Activated CD4-positive, CD25-positive, alpha-beta regulatory T cell treated with anti-CD3 and anti-CD28 coated beads, Interleukin-2, amount 50 U/mL, for 72 hours (primary cell): ENCODE measurements at regions not wholly inside any gene's neighbourhood (a gene's known extent, or its start where the extent isn't known, plus 50 kb on each side); places are given as distances from the start of the nearest gene placed in this dataset.

ENCODE experiments used
- DNase-seq: peaks from one replicate; pipeline ENCODE4 v3.0.0; 2021

GRCh38 chr1:228850141-228851100, 115.1 kb downstream of the RHOU start:
- DNase-seq = no peak

DNA sequence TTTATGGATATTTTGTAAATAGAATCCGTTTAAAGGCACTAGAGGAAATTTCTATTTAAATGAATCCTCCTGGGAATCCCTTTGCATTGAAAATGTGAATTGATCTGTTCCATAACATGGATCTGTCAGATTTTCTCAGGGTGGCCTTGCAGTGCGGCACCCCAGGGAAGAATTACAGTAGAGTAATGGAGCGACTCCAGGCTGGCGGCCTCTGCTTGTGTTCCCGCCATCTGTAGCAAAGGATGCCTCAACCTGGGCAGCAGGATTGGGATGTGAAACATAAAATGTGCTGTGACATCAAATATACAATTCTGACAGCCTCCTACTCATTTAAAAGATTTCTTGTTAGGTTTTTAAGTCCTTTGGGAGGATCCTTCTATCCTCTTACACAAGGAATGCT, 115.9 kb downstream of the RHOU start:
- no peak for DNase-seq

DNA sequence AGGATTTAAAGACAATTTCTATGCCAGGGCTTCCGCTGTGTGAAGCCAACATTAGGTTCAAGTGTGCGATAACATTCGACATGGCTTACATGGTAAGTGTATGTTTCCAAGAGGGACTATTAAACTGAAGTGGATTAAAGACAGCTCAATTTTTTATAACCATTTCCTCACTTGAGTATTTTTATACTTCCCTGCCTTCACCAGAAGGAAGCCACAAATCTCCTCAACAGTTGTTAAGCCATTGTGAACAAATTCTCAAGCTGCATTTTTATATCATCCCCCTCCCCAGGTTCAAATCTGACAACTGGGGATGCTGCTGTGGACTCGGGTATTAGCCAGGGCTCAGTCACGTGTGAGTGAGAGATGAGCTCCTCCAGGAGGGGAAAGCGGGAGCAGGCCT, 116.3 kb downstream of the RHOU start:
- DNase-seq = no peak

- no peak for DNase-seq
Observed at GRCh38 chr1:228852024-228852423, 116.7 kb downstream of the RHOU start.

DNA sequence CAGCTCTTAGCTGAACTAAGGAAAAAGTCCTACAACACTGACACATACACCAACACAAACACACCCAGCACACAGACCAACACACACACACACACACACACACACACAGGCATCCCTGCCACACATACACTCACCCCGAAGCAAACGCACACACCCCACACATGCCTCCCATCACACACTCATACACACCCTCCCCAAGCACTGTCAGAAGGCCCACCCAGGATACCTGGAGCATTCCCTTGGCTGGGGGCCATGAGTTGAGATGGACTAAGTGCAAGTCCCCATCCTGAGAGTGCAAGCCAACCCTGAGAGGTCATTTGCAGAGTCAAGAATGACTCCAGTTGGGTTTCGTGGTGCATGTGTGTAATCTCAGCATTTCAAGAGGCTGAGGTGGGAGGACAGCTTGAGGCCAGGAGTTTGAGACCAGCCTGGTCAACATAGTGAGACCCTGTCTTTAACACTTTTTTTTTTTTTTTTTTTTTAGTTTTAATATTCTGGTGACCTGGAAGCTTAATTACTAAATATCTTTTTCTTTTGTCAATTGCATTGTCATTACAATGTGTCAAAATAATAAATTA, 117.3 kb downstream of the RHOU start:
- DNase-seq = no peak

- DNase-seq = no peak
Observed at GRCh38 chr1:228853191-228853590, 117.9 kb downstream of the RHOU start.

GRCh38 chr1:228853637-228854036, 118.4 kb downstream of the RHOU start:
- no peak for DNase-seq

DNA sequence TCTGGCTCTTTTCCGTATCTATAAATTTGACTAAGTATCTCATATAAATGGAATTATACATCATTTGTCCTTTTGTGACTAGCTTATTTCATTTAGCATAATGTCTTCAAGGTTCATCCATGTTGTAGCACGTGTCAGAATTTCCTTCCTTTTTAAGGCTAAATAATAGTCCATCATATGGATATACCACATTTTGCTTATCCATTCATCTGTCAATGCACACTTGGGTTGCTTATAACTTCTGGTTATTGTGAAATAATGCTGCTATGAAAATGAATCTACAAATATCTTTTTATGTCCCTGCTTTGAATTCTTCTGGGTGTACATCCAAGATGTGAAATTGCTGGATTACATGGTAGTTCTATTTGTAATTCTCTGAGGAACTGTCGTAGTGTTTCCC, 119.6 kb downstream of the RHOU start:
- DNase-seq = no peak

DNA sequence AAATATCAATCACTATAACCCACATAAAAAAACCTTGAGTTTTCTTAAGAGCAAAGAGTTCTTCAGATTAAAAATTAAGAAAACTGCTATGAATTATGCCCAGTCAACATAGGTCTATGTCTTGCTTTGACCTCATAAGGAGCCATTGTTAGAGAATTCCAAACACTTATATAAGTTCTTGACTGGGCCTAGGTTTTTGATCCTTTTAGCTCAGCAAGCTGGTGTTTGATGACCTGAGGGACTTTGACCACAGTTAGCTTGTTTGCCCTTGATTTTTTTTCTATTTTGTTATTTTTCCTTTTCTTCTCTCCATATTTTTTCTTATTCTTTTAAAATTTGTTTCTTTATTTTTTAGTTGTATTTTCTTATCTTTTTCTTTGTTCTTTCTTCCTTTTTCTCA, 122.3 kb downstream of the RHOU start:
- DNase-seq = no peak

DNA sequence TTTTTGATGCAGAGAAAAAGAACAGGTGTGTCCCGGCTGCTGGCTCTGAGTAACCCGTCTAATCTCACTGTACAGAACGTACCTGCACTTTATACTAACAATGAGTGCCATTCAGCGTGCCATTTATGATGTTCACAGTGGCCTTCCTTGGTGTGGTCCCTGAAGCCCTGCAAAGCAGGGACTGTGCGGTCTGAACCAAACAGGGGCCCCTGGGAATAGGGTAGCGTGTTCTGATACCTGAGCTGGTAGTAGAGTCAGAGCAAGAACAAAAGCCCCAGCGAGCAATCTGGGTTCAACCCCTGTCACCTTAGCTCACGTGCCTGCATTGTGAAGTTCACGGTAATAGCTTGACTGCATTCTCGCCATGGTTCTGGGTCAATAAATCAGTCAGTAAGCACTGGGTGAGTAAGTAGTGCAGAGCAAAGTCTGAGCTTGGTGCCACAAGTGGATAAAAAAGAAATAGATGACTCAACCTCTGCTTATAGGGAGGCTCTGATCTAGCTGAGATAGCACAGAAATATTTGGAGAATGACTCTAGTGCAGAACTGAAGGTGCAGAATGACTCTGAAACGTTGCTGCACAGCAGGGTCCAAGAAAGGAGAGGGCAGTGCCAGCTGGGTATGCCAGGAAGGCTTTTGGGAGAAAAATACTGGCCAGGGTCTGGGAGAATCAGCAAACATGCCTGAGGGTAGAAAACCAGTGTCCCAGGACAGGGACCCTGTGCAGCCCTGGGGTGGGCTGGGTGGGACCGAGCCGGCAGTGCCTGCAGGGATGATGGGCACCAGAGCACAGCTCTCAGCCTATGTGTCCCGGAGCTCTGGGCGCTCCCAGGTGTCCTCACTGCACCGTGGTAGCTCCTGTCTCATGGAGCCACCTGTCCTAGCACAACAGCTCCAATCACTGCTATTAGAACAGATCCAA, 125.9 kb downstream of the RHOU start:
- no peak for DNase-seq

DNA sequence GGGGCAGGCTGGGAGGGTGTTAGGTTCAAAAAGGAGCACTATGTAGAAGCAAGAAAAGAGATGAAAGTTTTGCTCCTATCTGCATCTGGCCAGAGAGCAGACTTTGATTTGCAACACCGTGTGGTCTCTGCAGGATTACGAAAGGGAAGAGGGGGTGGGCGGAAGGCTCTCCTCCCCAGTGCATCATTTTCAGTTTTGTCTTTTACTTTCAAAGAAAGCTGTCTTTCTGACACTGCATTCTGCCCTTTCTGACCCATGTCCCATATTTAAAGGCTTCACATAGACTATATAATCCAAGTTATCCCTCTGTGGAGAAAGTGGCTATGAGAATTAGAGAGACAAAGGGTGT, 126.5 kb downstream of the RHOU start:
- no peak for DNase-seq

- DNase-seq = no peak
Observed at GRCh38 chr1:228862542-228863505, 127.5 kb downstream of the RHOU start.

- DNase-seq = no peak
Observed at GRCh38 chr1:228863776-228864175, 128.5 kb downstream of the RHOU start.

DNA sequence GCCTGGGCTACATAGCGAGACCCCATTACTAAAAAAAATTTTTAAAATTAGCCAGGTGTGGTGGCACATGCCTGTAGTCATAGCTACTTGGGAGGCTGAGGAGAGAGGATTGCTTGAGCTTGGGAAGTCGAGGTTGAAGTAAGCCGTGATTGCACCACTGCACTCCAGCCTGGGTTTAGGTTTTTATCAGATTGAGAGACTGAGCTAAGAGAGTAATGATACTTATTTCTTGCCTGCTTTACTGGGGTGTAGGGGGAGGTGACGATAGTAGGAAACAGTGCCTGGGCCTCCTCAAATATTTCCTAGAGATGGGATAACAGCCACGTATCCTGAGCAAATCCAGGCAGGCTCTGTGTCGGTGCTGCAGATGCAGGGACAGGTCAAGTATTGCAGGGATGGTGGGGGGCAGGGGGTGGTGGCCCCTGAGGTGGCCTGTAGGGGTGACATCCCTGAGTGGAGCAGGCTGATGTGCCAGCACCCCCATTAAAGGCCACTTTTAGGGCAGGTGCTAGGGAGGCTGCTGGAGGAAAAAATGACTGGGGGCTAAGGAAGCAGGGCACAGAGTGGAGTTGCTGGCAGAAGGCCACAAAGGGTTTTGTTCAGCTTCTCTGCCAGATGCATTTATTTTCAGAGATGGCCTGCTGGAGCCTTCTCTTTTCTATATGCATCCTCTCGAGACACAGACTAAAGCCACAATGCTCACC, 130.5 kb downstream of the RHOU start:
- DNase-seq = no peak

- DNase-seq = no peak
Observed at GRCh38 chr1:228866468-228866867, 131.2 kb downstream of the RHOU start.

GRCh38 chr1:228867108-228867950, 132.1 kb downstream of the RHOU start:
- DNase-seq = no peak

GRCh38 chr1:228867951-228868730, 132.9 kb downstream of the RHOU start:
- no peak for DNase-seq

DNA sequence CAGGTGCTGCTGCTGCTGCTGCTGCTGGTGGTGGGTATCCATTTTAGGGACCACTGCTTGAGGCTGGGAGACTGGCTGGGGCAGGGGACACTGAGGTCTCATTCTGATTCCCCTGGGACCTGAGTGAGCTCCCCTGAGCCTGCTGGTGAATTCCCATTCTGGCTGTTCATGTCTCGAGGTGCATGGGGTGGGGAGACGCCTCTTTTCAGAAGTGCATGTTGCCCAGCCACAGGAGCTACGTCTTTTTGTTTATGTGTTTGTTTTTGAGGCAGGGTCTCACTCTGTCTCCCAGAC, 133.4 kb downstream of the RHOU start:
- DNase-seq = no peak

- DNase-seq = no peak
Observed at GRCh38 chr1:228869312-228869824, 134.1 kb downstream of the RHOU start.
